Sigmoid colon (tissue), 6 donors: ENCODE measurements at regions not wholly inside any gene's neighbourhood (a gene's known extent, or its start where the extent isn't known, plus 50 kb on each side); places are given as distances from the start of the nearest gene placed in this dataset.

Experiments
- DNase-seq: peaks from one replicate; pipeline ENCODE4 v3.0.0-alpha.2; 2019
- H3K27ac ChIP-seq, 4 donors: fragments of 200-600 bp; sonication (generic); one replicate each; pipeline ENCODE4 v1.5.1; 2016 to 2019; ENCODE audit warnings: mild to moderate bottlenecking in 1 of 4
- H3K27me3 ChIP-seq, 3 donors: fragments of 200-600 bp; sonication (generic); one replicate each; pipeline ENCODE4 v1.5.1; 2019; ENCODE audit warnings: mild to moderate bottlenecking in 1 of 3
- H3K36me3 ChIP-seq, 4 donors: fragments of 200-600 bp; sonication (generic); one replicate each; pipeline ENCODE4 v1.5.1; 2016 to 2019
- H3K4me1 ChIP-seq, 4 donors: fragments of 200-600 bp; sonication (generic); one replicate each; pipeline ENCODE4 v1.5.1; 2017 to 2019
- H3K4me3 ChIP-seq, 4 donors: fragments of 200-600 bp; sonication (generic); one replicate each; pipeline ENCODE4 v1.5.1; 2017 to 2019; ENCODE audit warnings: mild to moderate bottlenecking in 2 of 4, moderate library complexity in 1 of 4
- H3K9me3 ChIP-seq, 4 donors: fragments of 200-600 bp in 3 of 4; sonication (generic) in 3 of 4; one replicate each; pipeline versions ENCODE4 v1.5.1 to v1.6.1; 2013 to 2019
- CTCF ChIP-seq, 4 experiments: fragments of 450-650 bp in 3 of 4; fragments of 200-600 bp in 1 of 4; IDR thresholded peaks; one replicate each; pipeline ENCODE4 v1.5.1; 2016 to 2019; ENCODE audit warnings: antibody characterized with exemption in 4 of 4, mild to moderate bottlenecking in 3 of 4, moderate library complexity in 2 of 4
- EP300 ChIP-seq, 4 donors: sonication (generic); formaldehyde crosslinking; IDR thresholded peaks; one replicate each; pipeline ENCODE4 v1.6.1; 2017; ENCODE audit warnings: antibody characterized with exemption in 4 of 4
- POLR2A ChIP-seq, 2 donors: fragments of 450-650 bp; IDR thresholded peaks; one replicate each; pipeline ENCODE4 v1.6.1; 2016; ENCODE audit warnings: antibody characterized with exemption in 2 of 2, mild to moderate bottlenecking in 2 of 2, moderate library complexity in 2 of 2
- POLR2AphosphoS5 ChIP-seq, 4 donors: sonication (generic); formaldehyde crosslinking; IDR thresholded peaks; one replicate each; pipeline ENCODE4 v1.6.1; 2017; ENCODE audit warnings: antibody characterized with exemption in 4 of 4
- WGBS, 2 donors: extraction: QIAGEN DNeasy Blood & Tissue Kit; methylation state at CpG; one replicate each; pipeline ENCODE4 v1.1.7; 2013; 5-methylcytosine and 5-hydroxymethylcytosine counted together
- intact Hi-C: fragments of 100-400 bp; cut with DNase I; formaldehyde crosslinking; loops from one replicate; pipeline ENCODE4 v1.15.1; 2023
- donor health status: healthy with polysubstance abuse.
- donor health status: healthy.

- TF ChIP-seq EP300 (IDR thresholded peaks at IDR 0.05) (no peak), CTCF (IDR thresholded peaks at IDR 0.05) (no peak), POLR2A (IDR thresholded peaks at IDR 0.05) (no peak), POLR2AphosphoS5 (IDR thresholded peaks at IDR 0.05) (no peak)
- 89 to 91% methylated on average over 2 of the region's 2 CpGs for WGBS, 2 donors
- H3K9me3 ChIP-seq = peaks cover 0 to 8% (median 2%) of the 10 kb centered on the region in 4 donors
- H3K36me3 ChIP-seq = no peaks in the 10 kb centered on the region
- no peaks in the 10 kb centered on the region for H3K4me1 ChIP-seq
- no peak overlapping the region for H3K27ac ChIP-seq
- intact Hi-C loops = no loop called here
- no peak overlapping the region for H3K4me3 ChIP-seq
- H3K27me3 ChIP-seq = no peaks in the 10 kb centered on the region
- no peak for DNase-seq
Observed at GRCh38 chr11:127894316-127894715, 693.0 kb downstream of the ETS1 start.

DNA sequence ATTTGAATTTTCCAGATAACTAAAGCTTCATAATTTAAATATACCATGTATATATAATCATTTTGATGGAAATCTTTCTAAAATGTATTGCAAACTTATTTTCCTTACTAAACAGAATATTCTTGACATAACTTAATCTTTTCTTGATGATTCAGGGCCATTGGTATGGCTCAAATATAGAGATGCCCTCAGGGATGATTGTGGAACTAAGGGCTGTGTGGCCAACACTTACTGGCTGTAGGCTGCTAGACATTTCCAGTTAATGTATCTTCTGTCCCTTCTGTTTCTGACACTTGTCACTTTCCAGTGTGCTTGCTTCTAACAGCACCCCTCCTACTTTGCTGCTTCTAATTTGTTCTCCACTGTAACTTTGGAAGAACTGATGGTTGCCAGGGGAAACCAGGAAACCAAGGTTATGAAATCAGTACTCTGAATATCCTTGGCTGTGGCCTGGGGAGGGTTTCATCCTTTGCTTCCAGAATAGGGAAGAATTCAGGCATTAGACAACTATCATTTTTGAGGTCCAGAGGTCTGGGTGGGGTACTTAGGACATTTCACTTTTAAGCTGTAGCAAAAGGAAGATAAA, 697.2 kb downstream of the ETS1 start:
- Histone ChIP-seq H3K27ac (no peak overlapping the region), H3K27me3 (no peaks in the 10 kb centered on the region), H3K4me3 (no peak overlapping the region), H3K36me3 (no peaks in the 10 kb centered on the region), H3K9me3 (peaks cover 0 to 11% (median 0%) of the 10 kb centered on the region in 4 donors), H3K4me1 (no peaks in the 10 kb centered on the region)
- intact Hi-C loops = no loop called here
- DNase-seq = no peak
- TF ChIP-seq EP300 (IDR thresholded peaks at IDR 0.05) = no peak
- no peak for TF ChIP-seq CTCF (IDR thresholded peaks at IDR 0.05)
- TF ChIP-seq POLR2AphosphoS5 (IDR thresholded peaks at IDR 0.05) = no peak

DNA sequence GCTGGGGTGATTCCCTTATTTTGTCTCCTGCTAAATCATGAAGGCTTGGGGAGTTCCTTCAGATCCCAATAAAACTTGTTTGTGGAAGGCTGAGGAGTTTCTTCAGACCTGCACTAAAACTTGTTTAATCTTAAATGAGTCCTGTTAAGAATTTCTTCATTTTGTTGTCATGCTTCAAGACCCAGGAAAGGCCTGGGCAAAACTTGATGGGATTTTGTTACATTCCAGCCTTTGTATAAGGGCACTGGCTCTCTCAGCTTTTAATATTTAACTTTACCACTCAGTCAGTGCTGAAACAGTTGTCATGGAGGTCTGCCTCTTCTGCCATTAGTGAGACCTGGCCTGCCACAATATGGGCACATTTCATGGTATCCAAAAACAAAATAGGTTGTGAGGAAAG, 699.0 kb downstream of the ETS1 start:
- no peak for DNase-seq
- no peaks in the 10 kb centered on the region for H3K4me1 ChIP-seq
- H3K27ac ChIP-seq = no peak overlapping the region
- H3K9me3 ChIP-seq = peaks cover 0 to 16% (median 0%) of the 10 kb centered on the region in 4 donors
- intact Hi-C loops = no loop called here
- no peak overlapping the region for H3K4me3 ChIP-seq
- TF ChIP-seq POLR2AphosphoS5 (IDR thresholded peaks at IDR 0.05) (no peak), CTCF (IDR thresholded peaks at IDR 0.05) (no peak), EP300 (IDR thresholded peaks at IDR 0.05) (no peak), POLR2A (IDR thresholded peaks at IDR 0.05) (no peak)
- H3K27me3 ChIP-seq = no peaks in the 10 kb centered on the region
- no peaks in the 10 kb centered on the region for H3K36me3 ChIP-seq

DNA sequence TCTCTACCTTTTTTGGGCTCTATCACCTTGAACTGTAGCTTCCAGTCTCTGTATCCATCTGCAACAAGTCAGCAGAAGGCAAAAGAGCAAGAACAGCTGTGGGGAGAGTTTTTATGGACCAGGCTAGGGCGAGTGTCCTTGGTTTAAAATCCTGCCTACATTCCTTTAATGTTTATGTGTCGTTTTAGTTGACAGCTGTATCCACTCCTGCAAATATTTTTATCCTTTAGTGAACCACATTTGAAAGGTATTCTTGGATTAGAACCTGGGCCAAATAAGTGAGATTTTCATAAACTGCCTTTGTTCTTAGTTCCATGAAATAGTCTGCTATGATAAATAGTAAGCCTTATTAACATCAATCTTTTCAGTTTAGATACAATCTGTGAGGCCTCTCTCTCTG, 712.2 kb downstream of the ETS1 start:
- WGBS, 2 donors = 11 to 43% methylated on average over 2 of the region's 2 CpGs
- H3K27ac ChIP-seq = no peak overlapping the region
- TF ChIP-seq POLR2AphosphoS5 (IDR thresholded peaks at IDR 0.05) = no peak
- no peak for TF ChIP-seq CTCF (IDR thresholded peaks at IDR 0.05)
- TF ChIP-seq POLR2A (IDR thresholded peaks at IDR 0.05) = no peak
- no peak for TF ChIP-seq EP300 (IDR thresholded peaks at IDR 0.05)
- H3K9me3 ChIP-seq = no peaks in the 10 kb centered on the region
- intact Hi-C loops = no loop called here
- no peak for DNase-seq
- no peaks in the 10 kb centered on the region for H3K27me3 ChIP-seq
- no peaks in the 10 kb centered on the region for H3K36me3 ChIP-seq
- H3K4me1 ChIP-seq = peaks cover 0 to 13% (median 5%) of the 10 kb centered on the region in 4 donors
- no peak overlapping the region for H3K4me3 ChIP-seq

GRCh38 chr11:127873478-127873877, 713.9 kb downstream of the ETS1 start:
- intact Hi-C loops = no loop called here
- no peaks in the 10 kb centered on the region for H3K9me3 ChIP-seq
- no peak overlapping the region for H3K4me3 ChIP-seq
- no peaks in the 10 kb centered on the region for H3K27me3 ChIP-seq
- no peaks in the 10 kb centered on the region for H3K36me3 ChIP-seq
- peaks cover 0 to 13% (median 5%) of the 10 kb centered on the region in 4 donors for H3K4me1 ChIP-seq
- no peak overlapping the region for H3K27ac ChIP-seq
- no peak for TF ChIP-seq POLR2A (IDR thresholded peaks at IDR 0.05)
- TF ChIP-seq EP300 (IDR thresholded peaks at IDR 0.05) = no peak
- TF ChIP-seq CTCF (IDR thresholded peaks at IDR 0.05) = no peak
- TF ChIP-seq POLR2AphosphoS5 (IDR thresholded peaks at IDR 0.05) = no peak
- no peak for DNase-seq
